ENCODE measurements at regions not wholly inside any gene's neighbourhood (a gene's known extent, or its start where the extent isn't known, plus 50 kb on each side); places are given as distances from the start of the nearest gene placed in this dataset.

- TF ChIP-seq, protein P1, sequence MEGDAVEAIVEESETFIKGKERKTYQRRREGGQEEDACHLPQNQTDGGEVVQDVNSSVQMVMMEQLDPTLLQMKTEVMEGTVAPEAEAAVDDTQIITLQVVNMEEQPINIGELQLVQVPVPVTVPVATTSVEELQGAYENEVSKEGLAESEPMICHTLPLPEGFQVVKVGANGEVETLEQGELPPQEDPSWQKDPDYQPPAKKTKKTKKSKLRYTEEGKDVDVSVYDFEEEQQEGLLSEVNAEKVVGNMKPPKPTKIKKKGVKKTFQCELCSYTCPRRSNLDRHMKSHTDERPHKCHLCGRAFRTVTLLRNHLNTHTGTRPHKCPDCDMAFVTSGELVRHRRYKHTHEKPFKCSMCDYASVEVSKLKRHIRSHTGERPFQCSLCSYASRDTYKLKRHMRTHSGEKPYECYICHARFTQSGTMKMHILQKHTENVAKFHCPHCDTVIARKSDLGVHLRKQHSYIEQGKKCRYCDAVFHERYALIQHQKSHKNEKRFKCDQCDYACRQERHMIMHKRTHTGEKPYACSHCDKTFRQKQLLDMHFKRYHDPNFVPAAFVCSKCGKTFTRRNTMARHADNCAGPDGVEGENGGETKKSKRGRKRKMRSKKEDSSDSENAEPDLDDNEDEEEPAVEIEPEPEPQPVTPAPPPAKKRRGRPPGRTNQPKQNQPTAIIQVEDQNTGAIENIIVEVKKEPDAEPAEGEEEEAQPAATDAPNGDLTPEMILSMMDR (IDR thresholded peaks at IDR 0.05) = no peak
- TF ChIP-seq POLR2A (IDR thresholded peaks at IDR 0.05) = no peak
Measured at GRCh38 chr5:6847870-6848269, 134.6 kb downstream of the TENT4A start.

Data from esophagus squamous epithelium (tissue), 4 donors.